HEK293 (cell line): ENCODE measurements at regions not wholly inside any gene's neighbourhood (a gene's known extent, or its start where the extent isn't known, plus 50 kb on each side); places are given as distances from the start of the nearest gene placed in this dataset.

ENCODE experiments used
- ATF2 ChIP-seq: fragments of 450-650 bp; formaldehyde crosslinking; IDR thresholded peaks from 2 replicates; pipeline ENCODE4 v1.5.1; 2016; ENCODE audit warnings: missing biosample characterization, missing genetic modification characterization, low read depth
- CTCF ChIP-seq: fragments of 450-650 bp; formaldehyde crosslinking; IDR thresholded peaks from 2 replicates; pipeline ENCODE4 v1.5.1; 2016; ENCODE audit warnings: missing biosample characterization, missing genetic modification characterization
- TSHZ1 ChIP-seq: fragments of 450-650 bp; formaldehyde crosslinking; IDR thresholded peaks from 2 replicates; pipeline ENCODE4 v1.5.1; 2016; ENCODE audit warnings: missing biosample characterization, missing genetic modification characterization, borderline replicate concordance
- ZBTB1 ChIP-seq: fragments of 450-650 bp; formaldehyde crosslinking; IDR thresholded peaks from 2 replicates; pipeline ENCODE4 v1.5.1; 2016; ENCODE audit warnings: missing biosample characterization, missing genetic modification characterization
- ZNF146 ChIP-seq: fragments of 450-650 bp; formaldehyde crosslinking; IDR thresholded peaks from 2 replicates; pipeline ENCODE4 v1.5.1; 2016; ENCODE audit warnings: missing biosample characterization, missing genetic modification characterization
- ZNF19 ChIP-seq: fragments of 450-650 bp; formaldehyde crosslinking; IDR thresholded peaks from 2 replicates; pipeline ENCODE4; 2016; ENCODE audit warnings: missing biosample characterization, missing genetic modification characterization, low read depth
- ZNF24 ChIP-seq: fragments of 450-650 bp; formaldehyde crosslinking; IDR thresholded peaks from 2 replicates; pipeline ENCODE4 v1.5.1; 2016; ENCODE audit warnings: missing biosample characterization, missing genetic modification characterization
- ZNF530 ChIP-seq: fragments of 450-650 bp; formaldehyde crosslinking; IDR thresholded peaks from 2 replicates; pipeline ENCODE4 v1.5.1; 2016; ENCODE audit warnings: low read depth, missing biosample characterization, missing genetic modification characterization
- ZNF837 ChIP-seq: fragments of 450-650 bp; formaldehyde crosslinking; IDR thresholded peaks from 2 replicates; pipeline ENCODE4 v1.5.1; 2016; ENCODE audit warnings: missing biosample characterization, missing genetic modification characterization
- ZSCAN5A ChIP-seq: fragments of 450-650 bp; formaldehyde crosslinking; IDR thresholded peaks from 2 replicates; pipeline ENCODE4 v1.5.1; 2016; ENCODE audit warnings: missing biosample characterization, missing genetic modification characterization

- TF ChIP-seq CTCF (tag by site-specific recombination) (no peak), ZNF19 (tag by site-specific recombination) (no peak), ZSCAN5A (no peak), TSHZ1 (no peak), ZNF837 (tag by site-specific recombination) (no peak), ZNF146 (tag by site-specific recombination) (no peak), ZBTB1 (tag by site-specific recombination) (no peak), ATF2 (no peak), ZNF530 (no peak), ZNF24 (tag by site-specific recombination) (no peak)
Observed at GRCh38 chr2:188203776-188204175, 87.9 kb upstream of the GULP1 start.
